ENCODE measurements at regions not wholly inside any gene's neighbourhood (a gene's known extent, or its start where the extent isn't known, plus 50 kb on each side); places are given as distances from the start of the nearest gene placed in this dataset.
"Not testable (repeated sequence)": the region's sequence is repeated elsewhere in the genome, so short reads cannot be mapped to it uniquely, and the experiment has no call there.

DNA sequence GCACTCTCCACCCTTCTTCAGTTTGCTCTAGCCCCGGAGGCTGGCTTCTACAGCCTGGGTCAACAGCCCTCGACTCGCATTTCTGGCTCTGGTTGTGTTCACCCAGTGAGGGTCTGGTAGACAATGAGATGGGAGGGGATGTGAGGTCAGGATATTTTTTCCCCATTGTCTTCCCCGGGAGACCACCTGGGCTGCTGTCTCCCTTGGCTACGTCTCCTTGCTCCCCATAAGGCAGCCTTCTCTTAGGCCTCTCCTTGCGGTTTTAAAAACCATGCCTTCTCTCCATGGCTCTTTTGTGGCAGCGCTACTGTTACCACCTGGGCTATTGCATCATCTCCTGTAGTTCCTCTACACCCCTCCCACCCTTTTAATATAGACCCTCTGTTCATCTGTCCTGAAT is 327.6 kb upstream of the NOTCH2NLA start:
- H3K36me3 ChIP-seq; ATAC-seq; H3K4me3 ChIP-seq; H3K4me1 ChIP-seq; H3K27me3 ChIP-seq; DNase-seq; H3K27ac ChIP-seq; intact Hi-C loops (cut with DNase I); H3K9me3 ChIP-seq: not testable (repeated sequence)
- 65 to 100% (median 80%) methylated on average over 2 to 3 of the region's 7 CpGs for WGBS, 4 donors

- H3K27me3 ChIP-seq; H3K4me3 ChIP-seq; DNase-seq; H3K36me3 ChIP-seq; intact Hi-C loops (cut with DNase I); H3K9me3 ChIP-seq; H3K4me1 ChIP-seq; ATAC-seq; H3K27ac ChIP-seq: not testable (repeated sequence)
- 66 to 93% (median 85%) methylated on average over 1 to 3 of the region's 3 CpGs for WGBS, 4 donors
Measured at GRCh38 chr1:146552414-146552813, 323.6 kb upstream of the NOTCH2NLA start.

DNA sequence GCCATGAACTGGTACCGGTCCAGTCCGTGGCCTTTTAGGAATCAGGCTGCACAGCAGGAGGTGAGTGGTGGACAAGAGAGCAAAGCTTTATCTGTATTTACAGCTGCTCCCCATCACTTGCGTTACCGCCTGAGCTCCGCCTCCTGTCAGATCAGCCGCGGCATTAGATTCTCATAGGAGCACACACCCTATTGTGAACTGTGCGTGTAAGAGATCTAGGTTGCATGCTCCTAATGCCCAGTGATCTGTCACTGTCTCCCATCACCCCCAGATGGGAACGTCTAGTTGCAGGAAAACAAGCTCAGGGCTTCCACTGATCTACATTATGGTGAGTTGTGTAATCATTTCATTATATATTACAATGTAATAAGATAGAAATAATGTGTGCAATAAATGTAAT is 319.9 kb upstream of the NOTCH2NLA start:
- H3K27ac ChIP-seq; intact Hi-C loops (cut with DNase I); H3K4me1 ChIP-seq; H3K4me3 ChIP-seq; DNase-seq; ATAC-seq; H3K9me3 ChIP-seq; H3K27me3 ChIP-seq; H3K36me3 ChIP-seq: not testable (repeated sequence)
- 78 to 87% (median 83%) methylated on average over 2 to 8 of the region's 9 CpGs; no CpG with 5 or more reads in 1 of the 4 donors for whole genome bisulfite sequencing, 4 donors

- H3K4me3 ChIP-seq; H3K9me3 ChIP-seq; H3K27me3 ChIP-seq; H3K27ac ChIP-seq; DNase-seq; ATAC-seq; intact Hi-C loops (cut with DNase I); H3K36me3 ChIP-seq; H3K4me1 ChIP-seq: not testable (repeated sequence)
- 88 to 100% (median 97%) methylated on average over 1 of the region's 1 CpG for WGBS, 4 donors
Measured at GRCh38 chr1:146546189-146546588, 317.4 kb upstream of the NOTCH2NLA start.

- WGBS, 4 donors = 91 to 100% methylated on average over 1 of the region's 2 CpGs; no CpG with 5 or more reads in 2 of the 4 donors
- H3K36me3 ChIP-seq = not testable (repeated sequence)
- peak; percentile 45 to 89 (median 73) for ATAC-seq
Measured at GRCh38 chr1:146537775-146538373, 309.1 kb upstream of the NOTCH2NLA start.

DNA sequence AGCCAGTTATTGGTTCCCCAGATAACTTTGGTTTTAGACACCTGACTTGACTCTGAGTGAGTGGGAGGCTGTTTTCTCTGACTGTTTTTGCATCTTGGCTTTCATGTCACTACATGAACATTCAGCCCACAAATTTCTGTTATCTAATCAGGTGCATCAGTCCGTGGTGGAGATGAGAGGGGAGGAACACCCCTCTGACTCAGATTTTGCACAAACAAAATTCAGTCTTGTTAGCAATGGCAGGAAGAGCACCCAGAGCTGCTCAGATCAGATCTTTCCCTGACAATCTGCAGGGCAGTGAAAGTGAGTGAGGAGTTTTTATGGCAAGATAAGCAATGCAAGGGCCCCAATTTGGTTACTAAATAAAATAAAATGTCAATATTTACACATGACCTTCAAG is 307.2 kb upstream of the NOTCH2NLA start:
- H3K36me3 ChIP-seq; H3K9me3 ChIP-seq; H3K27ac ChIP-seq; H3K27me3 ChIP-seq; H3K4me1 ChIP-seq; ATAC-seq; intact Hi-C loops (cut with DNase I); DNase-seq; H3K4me3 ChIP-seq: not testable (repeated sequence)
- WGBS, 4 donors = no CpG with 5 or more reads among the region's 1 CpG

More at GRCh38 chr1:146537775-146538373, 309.1 kb upstream of the NOTCH2NLA start:
- H3K4me1 ChIP-seq; H3K4me3 ChIP-seq; H3K9me3 ChIP-seq; intact Hi-C loops (cut with DNase I); H3K27ac ChIP-seq; H3K27me3 ChIP-seq; DNase-seq: not testable (repeated sequence)

- DNase-seq; H3K9me3 ChIP-seq; H3K27ac ChIP-seq; H3K36me3 ChIP-seq; H3K4me3 ChIP-seq; H3K4me1 ChIP-seq; intact Hi-C loops (cut with DNase I); H3K27me3 ChIP-seq: not testable (repeated sequence)
- peak; percentile 66 to 83 (median 83) for ATAC-seq
- no CpG with 5 or more reads among the region's 3 CpGs for WGBS, 4 donors
Measured at GRCh38 chr1:146535575-146535974, 306.8 kb upstream of the NOTCH2NLA start.

GRCh38 chr1:146530958-146531357 is 302.1 kb upstream of the NOTCH2NLA start:
- DNase-seq; H3K27me3 ChIP-seq; H3K36me3 ChIP-seq; intact Hi-C loops (cut with DNase I); H3K9me3 ChIP-seq; ATAC-seq; H3K4me3 ChIP-seq; H3K27ac ChIP-seq; H3K4me1 ChIP-seq: not testable (repeated sequence)
- WGBS, 4 donors = no CpG with 5 or more reads among the region's 6 CpGs

DNA sequence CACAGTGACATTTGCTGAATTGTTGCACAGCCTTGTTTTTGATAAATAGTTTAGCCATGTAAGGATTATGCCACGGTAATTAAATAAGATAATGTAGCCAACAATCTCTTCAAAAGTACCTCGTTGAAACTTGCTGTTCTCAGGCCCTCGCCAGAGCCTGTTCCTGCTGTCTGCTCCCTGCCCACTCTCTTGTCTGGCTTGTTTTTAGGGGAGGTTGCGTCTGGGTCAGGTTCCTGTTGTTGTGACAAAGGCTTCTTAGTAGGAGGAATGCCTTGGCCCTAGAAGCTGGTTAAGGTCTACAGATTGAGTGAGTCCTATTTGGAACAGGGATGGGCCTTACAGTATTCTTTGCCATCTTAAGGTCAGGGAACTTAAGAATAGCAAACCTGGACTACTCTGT is 294.0 kb upstream of the NOTCH2NLA start:
- H3K27me3 ChIP-seq; DNase-seq; H3K4me1 ChIP-seq; H3K9me3 ChIP-seq; H3K36me3 ChIP-seq; intact Hi-C loops (cut with DNase I); H3K4me3 ChIP-seq; H3K27ac ChIP-seq: not testable (repeated sequence)
- WGBS, 4 donors = no CpG with 5 or more reads among the region's 4 CpGs
- ATAC-seq = peak in 1 of 4 donors; percentile 56

DNA sequence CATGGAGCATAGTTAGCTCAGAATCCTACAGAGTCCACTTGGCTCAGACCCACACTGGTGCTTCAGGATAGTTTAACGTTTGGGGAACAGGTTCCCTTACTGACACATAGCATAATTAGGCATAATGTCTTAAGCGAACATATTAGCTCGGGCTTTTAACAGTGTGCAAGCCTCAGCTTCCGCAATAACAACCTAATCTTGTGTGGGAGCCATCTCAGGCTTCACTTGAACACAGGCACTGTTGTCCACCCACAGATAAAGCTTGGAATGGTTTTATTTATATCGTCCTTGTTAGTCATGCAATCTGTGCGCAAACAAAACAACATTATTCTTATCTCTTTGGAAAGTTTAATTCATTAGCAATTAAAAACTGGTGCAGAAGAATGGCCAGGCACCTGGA is 293.5 kb upstream of the NOTCH2NLA start:
- H3K4me1 ChIP-seq; H3K27me3 ChIP-seq; H3K9me3 ChIP-seq; DNase-seq; intact Hi-C loops (cut with DNase I); H3K4me3 ChIP-seq; H3K36me3 ChIP-seq; H3K27ac ChIP-seq: not testable (repeated sequence)
- peak in 1 of 4 donors; percentile 72 for ATAC-seq
- WGBS, 4 donors = no CpG with 5 or more reads among the region's 6 CpGs

DNA sequence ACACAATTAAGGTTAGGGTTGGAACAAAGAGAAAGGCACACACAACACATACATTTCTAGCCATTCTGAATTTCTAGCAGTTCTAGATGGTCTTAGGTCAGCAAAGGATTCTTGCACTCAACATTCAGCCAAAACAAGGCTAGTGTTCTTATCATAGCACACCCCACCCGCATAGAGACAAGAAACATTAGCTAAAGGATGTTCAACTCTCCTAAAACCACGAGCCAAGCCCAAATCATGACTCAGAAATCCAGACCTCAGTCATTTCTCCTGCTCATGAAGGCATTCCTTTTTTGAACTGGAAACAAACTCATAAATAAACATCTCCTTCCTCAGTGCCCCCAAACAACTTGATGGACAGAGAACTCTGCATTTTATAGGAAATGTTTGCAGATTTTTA is 293.0 kb upstream of the NOTCH2NLA start:
- H3K9me3 ChIP-seq; DNase-seq; intact Hi-C loops (cut with DNase I); H3K4me3 ChIP-seq; H3K27ac ChIP-seq; H3K4me1 ChIP-seq; H3K36me3 ChIP-seq; H3K27me3 ChIP-seq: not testable (repeated sequence)
- ATAC-seq = peak in 1 of 4 donors; percentile 46
- no CpG with 5 or more reads among the region's 2 CpGs for WGBS, 4 donors

DNA sequence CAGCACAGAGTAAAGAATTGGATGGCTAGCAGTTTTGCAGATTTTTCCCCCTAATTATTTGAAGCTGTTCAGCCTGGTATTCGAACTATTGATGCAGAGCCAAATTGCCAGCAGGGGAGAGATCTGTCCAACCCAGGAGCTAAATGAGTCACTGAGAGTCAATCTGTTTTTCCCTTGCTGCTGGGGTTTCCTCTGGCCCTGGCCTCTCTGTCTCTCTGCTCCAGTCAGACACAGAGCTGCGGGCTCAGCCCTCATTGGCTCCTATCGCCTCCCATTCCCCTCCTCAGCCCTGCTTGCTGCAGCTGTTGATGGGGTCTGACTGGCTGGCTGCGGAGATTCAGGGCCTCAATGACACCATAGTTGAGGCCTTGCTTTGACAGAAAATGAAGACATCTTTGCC is 284.9 kb upstream of the NOTCH2NLA start:
- H3K36me3 ChIP-seq; DNase-seq; H3K27ac ChIP-seq; H3K27me3 ChIP-seq; H3K4me3 ChIP-seq; H3K9me3 ChIP-seq; intact Hi-C loops (cut with DNase I); H3K4me1 ChIP-seq: not testable (repeated sequence)
- no CpG with 5 or more reads among the region's 4 CpGs for WGBS, 4 donors
- peak in 3 of 4 donors; percentile 47 to 71 (median 54) for ATAC-seq
